H1 (cell line): ENCODE measurements at regions not wholly inside any gene's neighbourhood (a gene's known extent, or its start where the extent isn't known, plus 50 kb on each side); places are given as distances from the start of the nearest gene placed in this dataset.

Experiments
- CTCF ChIA-PET: fragments of 300-600 bp; sonication (Branson Sonifier 250); formaldehyde crosslinking; loops from one replicate; lab custom pipeline; 2021; ENCODE audit not compliant: partially characterized antibody; lab: Charles Lee
- POLR2A ChIA-PET: fragments of 300-600 bp; sonication (Branson Sonifier 250); formaldehyde crosslinking; loops from one replicate; lab custom pipeline; 2021; ENCODE audit warnings: inconsistent platforms; ENCODE audit not compliant: partially characterized antibody; lab: Charles Lee
- DNase-seq, 2 experiments: peaks; one replicate each; pipeline versions ENCODE4 v3.0.0 to v3.0.0-alpha.2; 2010 to 2022; ENCODE audit warnings: low spot score in 2 of 2, low read depth in 1 of 2, mixed read lengths in 1 of 2
- FAIRE-seq: peaks from 2 replicates; lab custom pipeline; 2011; peaks lifted over from hg19 to GRCh38; lab: Jason Lieb, UNC
- H2AFZ ChIP-seq: 2 replicates; pipeline ENCODE4 v1.8.1; 2012; ENCODE audit warnings: low read length, inconsistent platforms
- H2AK5ac ChIP-seq: 2 replicates; pipeline ENCODE4 v1.6.1; 2013; ENCODE audit warnings: low read depth, low read length
- H2BK120ac ChIP-seq: replicated peaks from 2 replicates; pipeline ENCODE3; 2013; ENCODE audit warnings: low read depth, low read length, inconsistent platforms
- H2BK12ac ChIP-seq: 2 replicates; pipeline ENCODE4 v1.6.1; 2013; ENCODE audit warnings: low read depth, low read length
- H2BK15ac ChIP-seq: 2 replicates; pipeline ENCODE4 v1.6.1; 2013; ENCODE audit warnings: low read length
- H2BK20ac ChIP-seq: 2 replicates; pipeline ENCODE4 v1.6.1; 2013; ENCODE audit warnings: low read length
- H2BK5ac ChIP-seq: 2 replicates; pipeline ENCODE4 v1.6.1; 2013; ENCODE audit warnings: low read depth, low read length
- H3K14ac ChIP-seq: 2 replicates; pipeline ENCODE4 v1.6.1; 2013; ENCODE audit warnings: inconsistent platforms; ENCODE audit not compliant: insufficient read length
- H3K18ac ChIP-seq: 2 replicates; pipeline ENCODE4 v1.6.1; 2013; ENCODE audit warnings: low read length; ENCODE audit errors: extremely low read depth
- H3K23ac ChIP-seq: 2 replicates; pipeline ENCODE4 v1.6.1; 2013; ENCODE audit warnings: inconsistent platforms; ENCODE audit not compliant: insufficient read length
- H3K23me2 ChIP-seq: 2 replicates; pipeline ENCODE4 v1.6.1; 2013; ENCODE audit warnings: low read depth, low read length
- H3K27ac ChIP-seq: 2 replicates; pipeline ENCODE4 v1.6.1; 2011; ENCODE audit warnings: low read depth, low read length, inconsistent platforms
- H3K27me3 ChIP-seq, 4 experiments: replicated peaks in 1 of 4; 1 replicate in 1 of 4; 2 replicates in 3 of 4; pipeline versions ENCODE4 v1.6.1 to v1.8.1; 2011 to 2013; ENCODE audit warnings: low read length in 3 of 4, mild to moderate bottlenecking in 3 of 4, inconsistent platforms in 2 of 4, mixed read lengths in 2 of 4, moderate library complexity in 1 of 4; ENCODE audit not compliant: control insufficient read depth in 3 of 4, insufficient read depth in 3 of 4; ENCODE audit errors: extremely low read depth in 1 of 4
- H3K36me3 ChIP-seq, 4 experiments: 2 replicates each; pipeline versions ENCODE4 v1.6.1 to v1.8.1; 2011 to 2013; ENCODE audit warnings: mild to moderate bottlenecking in 4 of 4, low read length in 3 of 4, moderate library complexity in 2 of 4, control low read depth in 1 of 4, inconsistent platforms in 1 of 4; ENCODE audit not compliant: insufficient read depth in 4 of 4, control insufficient read depth in 2 of 4
- H3K4ac ChIP-seq: replicated peaks from 2 replicates; pipeline ENCODE3; 2013; ENCODE audit warnings: low read length, low read depth, mixed read lengths, inconsistent platforms; ENCODE audit not compliant: insufficient read length
- H3K4me1 ChIP-seq, 4 experiments: replicated peaks in 1 of 4; 1 replicate in 1 of 4; 2 replicates in 3 of 4; pipeline versions ENCODE4 v1.6.1 to v1.8.1; 2011 to 2013; ENCODE audit warnings: low read length in 3 of 4, inconsistent platforms in 2 of 4, mixed read lengths in 1 of 4; ENCODE audit not compliant: insufficient read depth in 4 of 4, control insufficient read depth in 3 of 4
- H3K4me2 ChIP-seq, 2 experiments: 2 replicates each; pipeline versions ENCODE4 v1.6.1 to v1.8.1; 2011 to 2013; ENCODE audit warnings: low read depth in 2 of 2, low read length in 2 of 2, control low read depth in 1 of 2, inconsistent platforms in 1 of 2, mild to moderate bottlenecking in 1 of 2; ENCODE audit not compliant: insufficient read depth in 1 of 2
- H3K4me3 ChIP-seq, 4 experiments: fragments of 200-600, 300-600 bp in 1 of 4; sonication (generic), shearing (Covaris generic), sonication (Bioruptor Twin) in 1 of 4; 2 replicates each; pipeline versions ENCODE4 v1.5.1 to v1.8.1; 2011 to 2016; ENCODE audit warnings: low read length in 4 of 4, low read depth in 3 of 4, control low read depth in 2 of 4, inconsistent platforms in 2 of 4, mild to moderate bottlenecking in 2 of 4, mixed read lengths in 1 of 4, moderate library complexity in 1 of 4; ENCODE audit not compliant: insufficient read depth in 2 of 4; ENCODE audit errors: extremely low read depth in 1 of 4
- H3K56ac ChIP-seq: replicated peaks from 2 replicates; pipeline ENCODE3; 2013; ENCODE audit warnings: low read depth, mild to moderate bottlenecking, mixed read lengths, low read length, inconsistent platforms; ENCODE audit not compliant: insufficient read length
- H3K79me1 ChIP-seq: 2 replicates; pipeline ENCODE4 v1.6.1; 2013; ENCODE audit warnings: low read depth, low read length, control low read depth
- H3K79me2 ChIP-seq, 2 experiments: 2 replicates each; pipeline versions ENCODE4 v1.6.1 to v1.8.1; 2012 to 2013; ENCODE audit warnings: low read length in 2 of 2, mild to moderate bottlenecking in 2 of 2, inconsistent platforms in 1 of 2; ENCODE audit not compliant: insufficient read depth in 2 of 2, control insufficient read depth in 1 of 2
- H3K9ac ChIP-seq, 4 experiments: replicated peaks in 1 of 4; 1 replicate in 1 of 4; 2 replicates in 3 of 4; pipeline versions ENCODE4 v1.6.1 to v1.8.1; 2011 to 2013; ENCODE audit warnings: low read depth in 3 of 4, low read length in 3 of 4, control low read depth in 2 of 4, mild to moderate bottlenecking in 2 of 4, moderate library complexity in 2 of 4, inconsistent platforms in 1 of 4; ENCODE audit errors: extremely low read depth in 1 of 4
- H3K9me3 ChIP-seq, 2 experiments: 2 replicates each; pipeline versions ENCODE4 v1.6.1 to v1.8.1; 2012 to 2013; ENCODE audit warnings: mild to moderate bottlenecking in 2 of 2, moderate library complexity in 2 of 2, control low read depth in 1 of 2, inconsistent platforms in 1 of 2, low read depth in 1 of 2, low read length in 1 of 2, mixed read lengths in 1 of 2; ENCODE audit not compliant: insufficient read depth in 2 of 2
- H4K20me1 ChIP-seq, 2 experiments: replicated peaks in 1 of 2; 2 replicates each; pipeline versions ENCODE3 to v1.8.1; 2011 to 2013; ENCODE audit warnings: inconsistent platforms in 2 of 2, low read length in 2 of 2, mild to moderate bottlenecking in 1 of 2; ENCODE audit not compliant: insufficient read depth in 2 of 2, control insufficient read depth in 1 of 2
- H4K5ac ChIP-seq: 2 replicates; pipeline ENCODE4 v1.6.1; 2013; ENCODE audit warnings: low read length, low read depth, mixed read lengths, inconsistent platforms; ENCODE audit not compliant: insufficient read length
- H4K8ac ChIP-seq: 2 replicates; pipeline ENCODE4 v1.8.0; 2013; ENCODE audit warnings: mild to moderate bottlenecking, moderate library complexity, low read length, inconsistent platforms; ENCODE audit not compliant: insufficient read depth; ENCODE audit errors: extremely low read depth
- H4K91ac ChIP-seq: replicated peaks from 2 replicates; pipeline ENCODE3; 2013; ENCODE audit warnings: low read length, mixed read lengths, inconsistent platforms; ENCODE audit not compliant: insufficient read length
- CTBP2 ChIP-seq: IDR thresholded peaks from 2 replicates; pipeline ENCODE4 v1.7.0; 2011; ENCODE audit warnings: borderline replicate concordance, mild to moderate bottlenecking, moderate library complexity, mixed read lengths, low read length; ENCODE audit not compliant: insufficient read depth, insufficient read length
- MAFK ChIP-seq: IDR thresholded peaks from 2 replicates; pipeline ENCODE4 v1.6.1; 2012; ENCODE audit warnings: low read depth, mild to moderate bottlenecking, improper control_type of control experiment, low read length
- POLR2A ChIP-seq, 2 experiments: IDR thresholded peaks; 1 replicate in 1 of 2; 2 replicates in 1 of 2; pipeline ENCODE4 v1.6.1; 2011; ENCODE audit warnings: low read depth in 2 of 2, low read length in 2 of 2, mild to moderate bottlenecking in 2 of 2; ENCODE audit errors: control extremely low read depth in 1 of 2
- RXRA ChIP-seq: IDR thresholded peaks from 2 replicates; pipeline ENCODE4 v1.6.1; 2011; ENCODE audit warnings: low read depth, mild to moderate bottlenecking, low read length, moderate library complexity; ENCODE audit not compliant: insufficient read depth
- SIX5 ChIP-seq: IDR thresholded peaks from 2 replicates; pipeline ENCODE4 v1.6.1; 2011; ENCODE audit warnings: mild to moderate bottlenecking, low read depth, low read length
- WGBS, 2 experiments: shearing (Covaris generic) in 1 of 2; methylation state at CpG; one replicate each; pipeline versions ENCODE4 v1.1.6 to v1.1.7; 2013 to 2015; ENCODE audit warnings: low lambda C conversion rate in 2 of 2, mixed read lengths in 2 of 2, inconsistent platforms in 1 of 2, low coverage in 1 of 2, missing lambda C conversion rate in 1 of 2; ENCODE audit not compliant: insufficient replicate concordance in 2 of 2, insufficient coverage in 1 of 2, insufficient read length in 1 of 2; ENCODE audit errors: extremely low coverage in 1 of 2, missing lambda C conversion rate in 1 of 2; 5-methylcytosine and 5-hydroxymethylcytosine counted together

- no peaks in the 10 kb centered on the region for H3K9me3 ChIP-seq
- H4K8ac ChIP-seq, result no peak overlapping the region
- no peak for FAIRE-seq
- DNase-seq, result no peak
- H3K23me2 ChIP-seq, result no peaks in the 10 kb centered on the region
- no peak overlapping the region for H2BK120ac ChIP-seq
- no peak overlapping the region for H2AFZ ChIP-seq
- H3K27ac ChIP-seq, result no peak overlapping the region
- 94% methylated on average over 1 of the region's 1 CpG; no CpG with 5 or more reads in 1 of the 2 experiments for WGBS, 2 experiments
- no peak overlapping the region for H3K4me3 ChIP-seq
- H2BK15ac ChIP-seq, result no peak overlapping the region
- H3K56ac ChIP-seq, result no peak overlapping the region
- TF ChIP-seq RXRA, result no peak
- TF ChIP-seq POLR2A (IDR thresholded peaks at IDR 0.05; ENCODE audit: control extremely low read depth in 1 of 2, low read depth in 2 of 2, low read length in 2 of 2), result no peak
- TF ChIP-seq SIX5, result no peak
- no peak for TF ChIP-seq CTBP2
- TF ChIP-seq MAFK, result no peak
- H4K20me1 ChIP-seq, result no peaks in the 10 kb centered on the region
- no peak overlapping the region for H3K4me2 ChIP-seq
- ChIA-PET POLR2A (no interaction called here), CTCF (interaction anchor here (1.3 to 1.8 kb wide), 2 partner anchors 9 to 10 kb away, joined by 5 to 9 read pairs; no protein-coding TSS in a partner anchor)
- no peaks in the 10 kb centered on the region for H3K27me3 ChIP-seq
- H3K9ac ChIP-seq, result no peak overlapping the region
- no peak overlapping the region for H2BK12ac ChIP-seq
- H3K4ac ChIP-seq, result no peak overlapping the region
- H4K5ac ChIP-seq, result no peak overlapping the region
- no peak overlapping the region for H4K91ac ChIP-seq
- H3K79me2 ChIP-seq, result no peaks in the 10 kb centered on the region
- H2BK5ac ChIP-seq, result no peak overlapping the region
- H3K4me1 ChIP-seq, result peaks cover 0 to 4% (median 3%) of the 10 kb centered on the region in 4 experiments; a peak in 3 of 7 replicates
- no peak overlapping the region for H3K18ac ChIP-seq
- no peaks in the 10 kb centered on the region for H3K36me3 ChIP-seq
- H3K14ac ChIP-seq, result no peak overlapping the region
- no peak overlapping the region for H2BK20ac ChIP-seq
- no peak overlapping the region for H3K23ac ChIP-seq
- H2AK5ac ChIP-seq, result no peak overlapping the region
- no peaks in the 10 kb centered on the region for H3K79me1 ChIP-seq
Measured at GRCh38 chr5:146956217-146956616, 77.7 kb upstream of the PPP2R2B start.
